Activated T-cell treated with anti-CD3 and anti-CD28 coated beads for 1 hour (primary cell): ENCODE measurements at regions not wholly inside any gene's neighbourhood (a gene's known extent, or its start where the extent isn't known, plus 50 kb on each side); places are given as distances from the start of the nearest gene placed in this dataset.
"Not testable (repeated sequence)": the region's sequence is repeated elsewhere in the genome, so short reads cannot be mapped to it uniquely, and the experiment has no call there.

ENCODE experiments used
- DNase-seq: peaks from one replicate; pipeline ENCODE4 v3.0.0-alpha.2; 2020; ENCODE audit warnings: low read depth

- no peak for DNase-seq
Observed at GRCh38 chr2:195356920-195357440, 300.0 kb upstream of the SLC39A10 start.

GRCh38 chr2:195356026-195356425 is 301.0 kb upstream of the SLC39A10 start:
- no peak for DNase-seq

GRCh38 chr2:195352581-195352980 is 304.4 kb upstream of the SLC39A10 start:
- no peak for DNase-seq

- no peak for DNase-seq
Observed at GRCh38 chr2:195343942-195344530, 313.0 kb upstream of the SLC39A10 start.

- no peak for DNase-seq
Observed at GRCh38 chr2:195343540-195343939, 313.5 kb upstream of the SLC39A10 start.

GRCh38 chr2:195342061-195342460 is 315.0 kb upstream of the SLC39A10 start:
- no peak for DNase-seq

GRCh38 chr2:195338856-195339255 is 318.2 kb upstream of the SLC39A10 start:
- DNase-seq, result no peak

- no peak for DNase-seq
Observed at GRCh38 chr2:195337597-195337996, 319.4 kb upstream of the SLC39A10 start.

- DNase-seq, result no peak
Observed at GRCh38 chr2:195333869-195334268, 323.2 kb upstream of the SLC39A10 start.

- no peak for DNase-seq
Observed at GRCh38 chr2:195331966-195332365, 325.1 kb upstream of the SLC39A10 start.

- no peak for DNase-seq
Observed at GRCh38 chr2:195331129-195331528, 325.9 kb upstream of the SLC39A10 start.

GRCh38 chr2:195330513-195330956 is 326.5 kb upstream of the SLC39A10 start:
- no peak for DNase-seq

- DNase-seq, result not testable (repeated sequence)
Observed at GRCh38 chr2:195329784-195330183, 327.2 kb upstream of the SLC39A10 start.

- DNase-seq, result no peak
Observed at GRCh38 chr2:195326537-195326936, 330.5 kb upstream of the SLC39A10 start.

GRCh38 chr2:195322324-195322723 is 334.7 kb upstream of the SLC39A10 start:
- no peak for DNase-seq

- DNase-seq, result no peak
Observed at GRCh38 chr2:195320413-195320973, 336.5 kb upstream of the SLC39A10 start.

GRCh38 chr2:195319548-195320412 is 337.2 kb upstream of the SLC39A10 start:
- DNase-seq, result no peak

GRCh38 chr2:195319112-195319460 is 337.9 kb upstream of the SLC39A10 start:
- no peak for DNase-seq

GRCh38 chr2:195318440-195319111 is 338.4 kb upstream of the SLC39A10 start:
- peak; percentile 29 for DNase-seq

GRCh38 chr2:195317550-195317949 is 339.5 kb upstream of the SLC39A10 start:
- DNase-seq, result no peak

GRCh38 chr2:195316486-195316885 is 340.5 kb upstream of the SLC39A10 start:
- DNase-seq, result no peak

- no peak for DNase-seq
Observed at GRCh38 chr2:195313962-195314361, 343.1 kb upstream of the SLC39A10 start.
